ENCODE measurements at regions not wholly inside any gene's neighbourhood (a gene's known extent, or its start where the extent isn't known, plus 50 kb on each side); places are given as distances from the start of the nearest gene placed in this dataset.

DNA sequence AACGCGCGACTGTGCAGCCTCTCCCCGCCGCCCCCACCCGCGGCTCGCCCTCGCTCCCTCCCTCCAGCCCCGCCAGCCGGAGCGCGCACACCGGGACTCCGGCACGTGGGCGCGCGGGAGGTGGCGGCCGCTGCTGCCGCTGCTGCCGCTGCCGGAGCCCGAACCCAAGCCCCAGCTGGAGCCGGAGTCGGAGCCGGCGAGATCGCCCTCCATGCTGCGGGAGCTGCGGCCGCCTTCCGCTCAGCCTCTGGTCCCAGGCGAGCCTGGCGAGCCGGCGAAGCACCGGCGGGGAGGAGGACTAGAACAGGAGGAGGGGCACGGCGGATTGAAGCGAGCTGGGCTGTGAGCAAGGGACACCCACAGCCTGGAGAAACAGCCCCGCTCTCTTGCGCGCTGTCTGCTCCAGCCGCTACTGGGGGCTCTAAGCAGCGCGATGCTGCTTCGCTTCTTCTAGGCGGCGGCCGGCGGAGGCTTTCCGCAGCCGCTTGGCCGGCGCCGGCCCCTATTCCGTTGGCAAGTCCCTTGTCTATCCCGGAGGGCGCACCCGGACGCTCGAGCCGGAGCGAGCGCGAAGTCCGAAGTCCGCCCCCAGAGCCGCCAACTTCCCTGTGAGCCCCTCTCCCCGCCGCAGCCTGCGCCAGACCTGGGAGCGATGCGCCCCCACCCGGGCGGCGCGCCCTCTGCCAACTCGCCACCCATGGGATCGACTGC lies 598.7 kb upstream of the SGCD start:
- no peak for DNase-seq

GRCh38 chr5:155728857-155729683 lies 597.9 kb upstream of the SGCD start:
- DNase-seq = no peak

GRCh38 chr5:155729684-155730059 lies 597.3 kb upstream of the SGCD start:
- no peak for DNase-seq

DNA sequence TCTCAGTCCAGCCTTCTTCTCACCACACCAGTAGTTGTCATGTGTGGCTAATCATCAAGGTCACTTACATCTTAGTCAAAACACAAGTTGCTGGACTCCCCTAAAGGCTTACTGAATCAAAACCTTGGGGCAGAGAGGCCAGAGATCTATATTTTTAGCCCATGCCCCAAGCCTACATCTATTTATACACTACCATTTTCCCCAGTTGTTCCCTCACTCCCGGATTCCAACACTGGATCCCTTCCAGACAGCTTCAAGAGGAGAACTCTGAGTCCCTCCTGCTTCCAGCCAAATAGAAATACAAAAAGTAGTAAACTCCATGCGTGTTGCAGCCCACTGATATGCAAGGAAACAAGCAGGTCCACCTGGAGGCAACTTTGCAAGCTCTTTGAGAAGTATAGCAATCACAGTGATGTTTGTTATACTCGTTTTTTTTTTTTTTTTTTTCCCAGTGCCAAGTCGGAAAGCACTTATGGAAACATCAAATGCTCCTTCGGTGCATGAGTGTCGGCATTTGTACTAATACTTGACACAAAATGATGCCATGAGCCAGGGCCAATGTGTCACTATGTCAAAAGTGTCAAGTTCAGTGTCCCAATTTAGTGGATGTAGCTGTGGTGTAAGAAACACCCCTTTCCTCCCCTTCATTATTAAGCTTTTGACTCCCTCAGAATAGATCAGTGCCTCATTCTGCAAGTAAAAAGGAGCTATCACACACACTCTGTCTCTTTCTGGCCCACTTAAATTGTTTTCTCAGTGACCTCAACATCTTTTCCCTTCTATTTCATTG lies 594.2 kb upstream of the SGCD start:
- no peak for DNase-seq

- no peak for DNase-seq
These were observed 593.0 kb upstream of the SGCD start for GRCh38 chr5:155733935-155734334.

DNA sequence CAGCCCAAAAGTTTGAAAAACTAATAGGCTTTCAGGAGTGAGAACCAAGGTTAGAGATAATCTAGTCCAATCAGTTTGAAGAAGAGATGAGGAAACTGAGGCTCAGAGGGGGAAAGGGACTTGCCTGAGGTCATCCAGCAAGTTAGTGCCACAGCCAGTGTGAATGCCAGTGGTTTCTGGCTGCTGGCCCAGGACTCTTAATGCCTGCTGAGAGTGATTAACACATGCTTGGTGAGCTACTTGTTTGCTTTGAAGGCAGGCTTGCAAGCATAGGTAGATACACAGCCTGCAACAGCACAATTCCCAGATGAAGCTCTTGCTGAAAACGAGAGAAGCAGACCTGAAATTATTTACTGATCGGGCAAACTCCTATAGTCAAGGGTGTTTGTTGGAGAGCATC lies 591.6 kb upstream of the SGCD start:
- no peak for DNase-seq

GRCh38 chr5:155738616-155739015 lies 588.3 kb upstream of the SGCD start:
- no peak for DNase-seq

DNA sequence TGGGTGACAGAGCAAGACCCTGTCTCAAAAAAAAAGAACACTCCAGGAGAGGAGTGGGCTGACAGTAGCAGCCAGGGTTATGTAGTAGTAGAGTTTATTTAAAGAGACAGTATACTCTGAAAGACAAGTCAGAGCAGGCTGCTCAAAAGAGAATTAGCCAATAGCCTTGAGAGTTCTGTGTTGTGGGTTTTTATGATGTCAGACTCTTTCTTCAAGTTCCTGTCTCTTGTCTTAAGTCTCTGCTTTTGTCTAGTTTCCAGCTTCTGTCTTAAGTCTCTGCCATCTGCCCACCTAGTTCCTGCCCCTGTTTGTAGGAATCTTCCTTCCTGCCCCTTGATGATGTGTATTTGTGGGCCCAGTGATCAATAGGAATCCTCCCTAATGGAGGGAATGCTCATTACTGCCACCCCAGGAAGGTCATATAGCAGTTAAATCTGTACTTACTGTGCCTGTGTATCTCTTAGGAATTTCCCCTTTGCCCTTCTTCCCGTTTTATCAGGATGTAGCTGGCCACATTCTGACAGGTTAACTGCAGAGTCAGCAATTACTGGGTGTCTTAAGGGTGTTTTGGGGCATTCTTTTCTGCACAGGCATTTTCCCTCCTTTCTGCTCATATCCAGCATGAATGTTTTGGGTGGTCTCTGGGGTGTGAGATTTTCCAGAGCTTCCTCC lies 580.5 kb upstream of the SGCD start:
- no peak for DNase-seq

- no peak for DNase-seq
These were observed 576.9 kb upstream of the SGCD start for GRCh38 chr5:155750101-155750500.

DNA sequence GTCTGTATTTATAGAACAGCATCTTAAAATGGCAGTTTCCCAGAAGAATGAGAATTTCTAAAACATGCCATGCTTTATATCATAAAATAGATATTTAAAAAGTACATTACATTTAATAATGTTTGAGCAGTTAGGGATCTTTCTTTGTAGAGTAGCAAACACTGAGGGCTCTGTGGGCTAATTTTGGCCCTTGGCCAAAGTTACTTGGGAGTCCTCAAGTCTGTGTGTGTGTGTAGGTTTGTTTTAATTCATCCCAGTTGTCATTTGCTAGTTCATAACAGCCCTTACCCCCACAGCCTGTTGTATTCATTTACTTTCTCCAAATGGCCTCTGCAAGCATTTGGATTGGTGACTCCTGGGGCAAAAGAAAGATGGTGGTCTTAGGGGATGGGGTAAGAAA lies 576.4 kb upstream of the SGCD start:
- DNase-seq = no peak

DNA sequence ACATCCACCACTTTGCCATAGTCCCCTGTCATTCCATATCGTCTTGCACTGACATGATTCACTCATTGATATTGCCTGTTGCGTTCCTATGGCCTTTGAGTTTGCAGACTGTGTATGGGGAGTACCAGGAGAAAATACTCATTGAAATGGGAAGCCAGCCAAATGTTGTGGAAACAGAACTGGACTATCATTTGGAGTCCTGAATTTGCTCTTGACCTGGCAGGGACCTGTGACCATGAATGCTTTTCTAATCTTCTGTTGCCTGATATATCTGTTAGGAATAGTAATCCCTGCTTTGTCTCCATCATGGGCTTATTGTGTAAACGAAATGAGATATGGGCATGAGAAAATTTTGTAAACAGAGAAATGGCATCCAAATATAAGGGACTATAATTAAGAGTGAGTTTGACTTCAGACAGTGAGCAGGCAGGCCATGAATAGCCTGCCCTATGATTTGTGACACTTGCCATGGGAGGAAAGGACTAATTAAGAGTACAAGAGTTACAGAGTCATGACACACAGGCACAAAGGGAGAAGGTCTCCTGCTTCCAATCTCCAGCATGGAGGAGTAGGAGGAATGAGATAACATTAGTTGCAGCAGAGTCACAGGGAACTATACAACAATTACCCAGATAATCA lies 572.9 kb upstream of the SGCD start:
- no peak for DNase-seq

GRCh38 chr5:155759252-155759651 lies 567.7 kb upstream of the SGCD start:
- DNase-seq = no peak

GRCh38 chr5:155759984-155760383 lies 567.0 kb upstream of the SGCD start:
- no peak for DNase-seq

- DNase-seq = no peak
These were observed 565.5 kb upstream of the SGCD start for GRCh38 chr5:155761502-155761901.

- DNase-seq = no peak
These were observed 561.2 kb upstream of the SGCD start for GRCh38 chr5:155765715-155766114.

DNA sequence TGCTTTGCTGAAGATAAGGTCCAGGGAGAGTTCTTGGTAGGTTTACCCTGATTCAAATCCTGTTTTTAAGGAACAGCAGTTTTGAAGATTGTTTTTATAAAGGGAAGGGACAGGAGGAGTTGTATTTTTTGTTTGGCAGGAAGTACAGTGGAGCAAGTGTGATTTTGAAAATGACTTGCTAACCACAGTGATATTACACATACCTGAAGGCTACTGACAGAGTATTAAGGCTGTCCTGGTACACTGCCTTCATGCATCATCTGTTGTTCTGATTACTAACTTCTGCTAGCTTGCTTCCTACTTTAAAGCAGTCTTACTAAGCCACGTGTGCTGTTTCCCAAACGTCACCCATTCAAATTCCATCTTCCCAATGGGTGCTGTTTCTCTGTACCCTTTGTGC lies 559.5 kb upstream of the SGCD start:
- no peak for DNase-seq

DNA sequence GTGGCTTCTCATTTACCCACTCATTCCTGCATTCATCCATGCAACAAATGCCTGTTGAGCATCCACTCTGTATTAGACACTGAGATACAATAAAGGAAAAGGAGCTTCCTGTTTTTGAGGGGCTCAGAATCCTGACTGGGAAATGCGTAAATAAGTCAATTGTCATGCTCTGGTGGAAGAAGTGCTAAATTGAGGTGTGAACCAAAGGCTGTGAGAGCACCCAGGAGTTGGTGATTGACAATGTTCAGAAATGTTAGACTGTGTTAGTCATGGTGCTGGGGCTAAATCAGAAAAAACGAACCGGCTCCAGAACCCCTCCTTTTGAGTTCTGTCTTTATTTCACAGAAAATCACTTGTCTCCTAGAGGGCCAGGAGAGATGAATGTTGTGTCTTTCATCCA lies 558.6 kb upstream of the SGCD start:
- DNase-seq = no peak

- DNase-seq = no peak
These were observed 554.8 kb upstream of the SGCD start for GRCh38 chr5:155772009-155772662.

GRCh38 chr5:155773680-155774079 lies 553.3 kb upstream of the SGCD start:
- DNase-seq = no peak

DNA sequence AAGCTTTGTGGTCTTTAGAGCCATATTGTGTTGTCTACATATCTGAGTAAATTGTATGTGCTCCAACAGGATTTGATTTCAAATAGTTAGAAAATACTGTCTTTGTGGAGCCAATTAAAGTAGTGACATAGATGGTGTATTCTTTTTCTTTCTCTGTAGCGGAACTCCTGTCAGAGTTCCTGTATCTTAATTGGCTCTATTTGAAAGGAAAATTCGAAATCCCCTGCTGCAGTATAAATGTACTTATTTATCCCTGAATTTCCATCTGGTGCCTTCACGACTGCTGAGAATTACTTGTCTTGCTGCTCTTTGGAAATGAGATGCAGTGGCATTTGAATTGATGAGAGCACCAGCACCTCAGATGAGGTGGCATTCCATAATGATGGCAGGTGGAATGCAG lies 546.7 kb upstream of the SGCD start:
- no peak for DNase-seq

DNA sequence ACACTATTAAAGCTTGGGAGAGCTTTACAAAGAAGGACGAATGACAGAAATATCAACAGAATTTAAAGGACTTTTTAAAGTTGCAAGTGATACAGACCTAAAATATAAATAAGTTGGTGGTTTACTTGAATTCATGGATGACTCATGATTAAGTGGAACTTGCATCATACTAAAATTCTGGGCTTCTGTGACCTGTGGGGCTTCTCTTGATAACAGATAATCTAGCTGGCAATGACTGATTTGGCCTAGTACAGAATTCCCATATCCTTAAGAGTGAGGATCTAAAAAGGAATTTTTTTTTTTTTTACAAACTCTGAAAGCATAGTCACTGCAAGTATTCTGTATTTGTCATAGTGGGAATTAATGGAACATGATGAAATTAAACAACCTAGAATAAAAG lies 543.7 kb upstream of the SGCD start:
- no peak for DNase-seq

DNA sequence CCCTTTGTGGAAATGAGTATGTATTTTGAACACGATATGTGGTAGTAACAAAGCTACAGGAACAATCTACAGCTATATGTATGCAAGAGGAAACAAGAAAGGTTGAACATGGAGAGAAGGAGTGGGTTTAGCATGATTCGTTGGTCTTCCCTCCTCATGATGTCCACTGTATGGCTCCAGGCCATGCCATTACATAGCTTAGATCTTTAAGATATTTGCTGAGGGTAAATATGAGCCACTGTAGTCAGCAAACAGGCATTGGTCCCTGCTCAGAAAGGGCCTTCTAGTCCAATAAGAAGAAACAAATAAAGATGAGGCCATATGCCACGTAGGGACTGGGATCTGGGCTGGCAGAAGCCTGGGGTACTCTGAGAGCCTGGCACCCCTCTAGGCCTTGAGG lies 543.2 kb upstream of the SGCD start:
- DNase-seq = no peak
